Activated CD4-positive, alpha-beta T cell treated with anti-CD3 and anti-CD28 coated beads for 4 hours (primary cell): ENCODE measurements at regions not wholly inside any gene's neighbourhood (a gene's known extent, or its start where the extent isn't known, plus 50 kb on each side); places are given as distances from the start of the nearest gene placed in this dataset.

Experiments
- DNase-seq, 2 donors: peaks; one replicate each; pipeline ENCODE4 v3.0.0-alpha.2; 2020

GRCh38 chr17:83178533-83179304 lies 99.3 kb downstream of the METRNL start:
- DNase-seq: no peak

GRCh38 chr17:83179374-83179773 lies 100.0 kb downstream of the METRNL start:
- no peak for DNase-seq

DNA sequence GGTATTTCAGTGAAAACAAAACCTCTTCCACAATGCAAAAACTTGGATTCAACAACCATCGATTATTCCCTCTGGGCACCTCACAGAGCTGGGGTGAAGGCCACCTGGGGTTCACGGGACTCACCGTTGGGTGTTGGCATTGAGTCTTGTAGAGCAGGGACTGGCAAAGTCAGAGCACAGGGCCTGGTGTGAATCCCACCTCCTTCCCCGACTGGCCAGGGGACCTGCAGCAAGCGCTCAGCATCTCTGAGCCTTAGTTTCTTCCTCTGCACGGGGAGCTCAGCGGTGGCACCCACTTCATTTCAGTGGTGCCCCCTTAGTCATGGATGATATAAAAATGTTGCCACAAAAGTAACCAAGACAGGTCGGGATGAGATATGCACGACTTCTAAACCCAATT lies 100.4 kb downstream of the METRNL start:
- DNase-seq: no peak

- DNase-seq: no peak
Measured at GRCh38 chr17:83180264-83180995, 101.0 kb downstream of the METRNL start.

GRCh38 chr17:83180996-83181481 lies 101.6 kb downstream of the METRNL start:
- DNase-seq: no peak

GRCh38 chr17:83181991-83182619 lies 102.7 kb downstream of the METRNL start:
- no peak for DNase-seq

GRCh38 chr17:83182620-83183101 lies 103.3 kb downstream of the METRNL start:
- DNase-seq: no peak

DNA sequence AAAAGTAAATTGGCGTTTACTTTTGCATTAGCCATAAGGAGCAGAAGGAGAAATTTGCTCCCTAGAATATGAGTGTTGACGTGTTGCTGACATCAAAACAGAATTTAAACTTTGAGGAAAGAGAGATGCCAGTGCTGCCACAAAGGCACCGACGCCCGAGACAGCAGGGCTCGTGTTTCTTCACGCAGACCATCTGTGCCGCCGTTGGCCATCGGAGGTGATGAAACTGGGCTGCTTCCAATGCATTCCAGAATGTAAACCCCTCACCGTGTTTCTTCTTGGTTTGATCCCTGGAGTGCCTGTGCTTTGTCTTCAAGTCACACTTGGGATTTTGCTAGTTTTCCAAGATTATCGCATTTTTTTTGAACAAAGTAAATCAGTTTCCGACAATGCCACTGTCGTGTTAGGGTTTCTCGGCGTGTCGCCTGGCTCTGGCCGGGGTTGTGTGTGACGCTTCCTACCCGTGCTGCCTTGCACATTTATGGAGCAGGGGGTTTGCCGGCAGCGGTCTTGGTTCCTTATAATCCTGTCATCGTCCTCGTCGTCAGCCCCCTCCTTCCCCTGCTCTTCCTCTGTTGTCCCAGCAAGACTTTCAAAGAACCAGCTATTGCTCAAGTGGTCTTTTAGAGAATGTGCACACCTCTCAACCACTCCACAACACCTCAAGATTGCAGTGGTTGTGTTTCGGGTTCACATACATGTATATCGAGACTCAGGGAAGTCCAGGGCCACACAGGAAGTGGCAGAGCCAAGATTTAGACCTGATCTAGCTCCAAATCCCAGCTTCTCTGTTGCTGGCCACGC lies 103.9 kb downstream of the METRNL start:
- DNase-seq: no peak

DNA sequence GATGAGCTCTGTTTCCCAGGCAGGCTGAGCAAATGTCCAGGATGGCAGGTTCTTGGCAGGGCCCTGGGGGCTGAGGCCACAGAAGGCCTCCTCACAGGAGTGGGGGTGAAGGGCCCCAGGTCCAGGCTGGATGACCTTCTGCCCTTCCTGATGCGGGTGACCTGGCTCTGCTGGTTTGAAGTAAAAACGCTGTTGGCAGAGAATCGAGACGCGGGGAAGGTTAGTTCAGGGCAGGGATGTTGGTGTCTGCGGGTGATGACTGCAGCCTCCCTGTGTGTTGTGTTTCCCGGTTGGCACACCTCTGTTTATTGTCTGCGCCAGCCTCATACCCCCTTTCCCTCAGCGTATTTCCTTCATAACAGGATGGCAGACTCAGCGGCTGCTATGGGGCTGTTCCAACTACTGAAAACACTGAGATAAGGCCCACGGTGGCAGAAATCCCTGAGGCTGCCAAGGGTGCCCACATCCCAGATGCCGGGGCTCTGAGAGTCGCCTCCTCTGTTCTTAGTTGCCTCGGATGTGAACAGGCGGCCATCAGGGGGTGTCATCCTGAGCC lies 104.6 kb downstream of the METRNL start:
- DNase-seq: no peak

DNA sequence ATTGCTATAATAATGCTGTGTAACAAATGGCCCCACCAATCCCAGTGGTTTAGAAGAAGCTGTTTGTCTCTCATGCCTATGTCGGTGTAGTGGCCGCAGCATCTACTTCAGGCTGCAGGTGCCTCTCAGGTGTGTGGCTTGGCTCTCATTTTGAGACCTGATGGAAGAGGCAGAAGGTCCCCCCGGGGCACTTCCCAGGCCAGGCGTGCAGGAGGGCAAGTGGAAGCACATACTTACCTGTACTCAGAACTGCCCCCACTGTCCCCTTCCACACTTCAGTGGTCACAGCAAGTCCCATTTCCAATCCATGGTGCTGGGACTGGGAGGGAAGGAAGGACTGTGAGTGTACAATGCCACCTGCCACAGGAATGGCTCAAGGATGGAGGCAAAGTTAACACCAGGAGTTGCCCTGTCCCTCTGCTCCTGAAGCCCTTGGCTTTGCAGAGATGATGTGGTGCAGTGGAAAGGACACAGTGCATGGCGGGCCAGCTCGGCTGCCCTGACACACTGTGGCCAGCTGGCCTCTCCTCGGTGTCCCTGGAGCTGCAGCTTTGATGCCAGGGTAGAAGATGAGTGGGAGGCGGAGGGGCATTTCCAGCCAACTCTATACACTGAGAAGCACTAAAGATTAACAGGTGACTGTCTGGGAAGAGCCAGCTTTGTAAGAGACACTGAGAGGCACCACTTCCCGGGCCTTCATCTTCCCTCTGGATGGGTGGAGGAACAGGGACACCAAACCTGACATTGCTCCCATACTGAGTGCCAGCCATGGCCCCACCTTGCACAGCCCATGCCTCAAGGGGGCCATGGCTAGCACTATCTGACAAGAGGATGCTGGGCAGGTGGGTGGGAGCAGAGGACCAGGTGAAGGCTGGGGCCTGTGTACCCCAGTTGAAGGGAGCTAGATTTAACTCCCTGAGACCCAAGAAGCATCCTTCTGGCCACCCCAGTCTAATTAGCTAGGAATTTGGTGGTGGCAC lies 105.9 kb downstream of the METRNL start:
- DNase-seq: peak in 1 of 2 donors; percentile 1

DNA sequence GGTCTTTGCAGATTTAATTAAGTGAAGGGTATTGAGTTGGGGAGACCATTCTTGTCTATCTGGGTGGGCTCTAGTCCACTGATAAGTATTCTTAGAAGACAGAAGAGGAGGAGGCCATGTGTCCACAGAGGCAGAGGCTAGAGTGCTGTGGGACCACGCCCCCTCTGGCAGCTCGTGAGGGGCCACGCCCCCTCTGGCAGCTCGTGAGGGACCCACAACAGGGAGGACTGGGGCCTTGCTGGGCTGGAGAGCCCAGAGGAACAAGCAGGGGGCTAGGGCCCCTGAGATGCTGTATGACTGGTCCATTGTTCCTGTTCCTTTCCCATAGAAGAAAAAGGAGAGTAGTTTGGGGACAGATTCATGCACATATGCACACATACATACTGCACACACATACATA lies 106.8 kb downstream of the METRNL start:
- DNase-seq: no peak

DNA sequence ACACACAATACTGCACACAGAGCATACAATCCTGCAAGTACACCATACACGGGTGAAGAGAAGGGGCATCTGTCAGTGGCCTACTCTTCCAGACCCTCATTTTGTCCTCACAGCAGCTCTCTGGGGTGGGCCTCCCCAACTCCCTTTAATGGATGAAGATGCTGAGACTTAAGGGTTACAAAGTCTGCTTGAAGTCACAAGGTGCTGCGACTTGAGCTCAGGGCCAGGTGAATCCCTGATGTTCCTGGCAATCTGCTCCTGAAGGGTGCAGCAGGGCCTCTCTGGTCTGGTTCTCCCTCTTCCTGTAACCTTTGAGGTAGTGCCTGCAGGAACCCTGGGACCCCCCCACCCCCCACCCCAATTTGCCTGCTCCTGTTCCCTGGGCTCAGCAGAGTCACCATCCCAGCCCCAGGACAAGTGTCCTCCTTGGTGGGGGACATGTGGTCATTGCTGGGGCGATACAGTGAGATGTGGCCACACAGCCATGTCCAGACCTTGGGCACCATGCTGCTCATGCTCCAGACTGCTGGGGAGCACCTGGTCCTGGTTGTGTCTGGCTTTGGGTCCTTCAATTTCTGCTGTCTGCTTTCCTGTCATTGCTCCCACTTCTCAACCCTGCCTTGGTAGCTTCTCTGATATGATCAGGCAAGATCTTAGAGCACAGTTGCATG lies 107.5 kb downstream of the METRNL start:
- DNase-seq: no peak

- no peak for DNase-seq
Measured at GRCh38 chr17:83187782-83188311, 108.4 kb downstream of the METRNL start.

GRCh38 chr17:83189044-83190003 lies 109.9 kb downstream of the METRNL start:
- DNase-seq: peak in 1 of 2 donors; percentile 1

DNA sequence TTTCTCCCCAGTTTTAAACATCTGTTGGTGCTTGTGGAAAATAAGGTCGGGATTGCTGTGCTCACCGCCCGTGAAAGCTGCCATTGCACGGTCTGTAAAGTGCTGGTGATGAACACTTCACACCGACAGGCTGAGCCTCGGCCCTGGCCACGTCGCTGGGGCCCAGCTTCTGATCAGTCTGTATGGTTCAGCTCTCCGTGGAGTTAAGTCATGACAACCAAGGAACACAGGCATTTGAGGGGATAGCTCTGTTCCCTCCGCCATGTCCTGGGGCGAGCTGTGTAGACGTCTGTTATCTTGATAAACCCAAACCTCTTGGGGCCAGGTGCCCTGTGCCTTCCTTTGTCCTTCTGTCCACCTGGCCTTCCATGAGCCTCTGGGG lies 110.6 kb downstream of the METRNL start:
- DNase-seq: no peak

- peak in 1 of 2 donors; percentile 0 for DNase-seq
Measured at GRCh38 chr17:83190601-83191387, 111.4 kb downstream of the METRNL start.

DNA sequence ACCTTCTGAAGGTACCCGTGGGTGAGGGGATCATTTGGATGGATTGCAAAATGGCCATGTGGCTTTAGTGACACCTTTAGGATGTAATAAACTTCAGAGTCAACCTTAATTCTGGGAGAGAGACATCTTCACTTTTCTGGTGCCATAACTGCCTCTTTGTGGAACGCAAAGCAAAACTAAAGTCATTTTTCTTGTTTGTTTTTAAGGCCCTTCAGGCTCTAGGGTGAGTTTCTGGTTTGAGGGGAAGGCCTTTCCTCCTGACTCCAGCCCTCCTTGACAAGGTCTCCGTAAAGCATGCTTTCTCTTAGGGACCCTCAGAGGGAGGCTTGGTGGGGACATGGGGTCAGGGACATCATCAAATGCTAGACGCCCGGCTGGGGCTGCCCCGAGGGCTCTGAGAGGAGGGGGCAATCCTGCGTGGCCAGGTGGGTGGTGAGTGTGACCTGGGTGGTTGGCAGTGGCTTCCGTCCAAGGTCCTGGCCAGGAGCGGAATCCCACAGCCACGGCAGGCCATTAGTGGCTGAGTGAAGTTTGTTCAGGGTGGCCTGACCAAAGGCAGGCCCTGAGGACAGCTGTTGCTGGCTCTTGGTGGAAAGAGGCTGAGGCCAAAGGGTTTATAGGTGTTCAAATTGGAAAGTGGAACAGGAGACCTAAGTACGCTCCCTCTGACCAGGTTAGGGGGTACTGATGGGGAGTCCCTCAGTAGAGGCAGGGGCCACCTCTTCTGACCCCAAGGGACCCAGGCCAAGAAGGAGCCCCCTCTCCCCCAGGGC lies 112.2 kb downstream of the METRNL start:
- DNase-seq: peak in 1 of 2 donors; percentile 0
